Mesothelial cell of epicardium (in vitro differentiated cells): ENCODE measurements at regions not wholly inside any gene's neighbourhood (a gene's known extent, or its start where the extent isn't known, plus 50 kb on each side); places are given as distances from the start of the nearest gene placed in this dataset.

Experiments
- DNase-seq, 2 experiments: peaks; one replicate each; pipeline ENCODE4 v3.0.0; 2021; ENCODE audit warnings: low spot score in 2 of 2; ENCODE audit not compliant: unreplicated experiment in 2 of 2
- H3K27ac Mint-ChIP-seq: 2 replicates; pipeline ENCODE4 v1.8.0; 2021; ENCODE audit warnings: mixed read lengths
- H3K27me3 Mint-ChIP-seq: 2 replicates; pipeline ENCODE4 v1.8.0; 2021; ENCODE audit warnings: low read depth, mixed read lengths
- H3K36me3 Mint-ChIP-seq: 2 replicates; pipeline ENCODE4 v1.8.0; 2021; ENCODE audit warnings: mixed read lengths
- H3K4me1 Mint-ChIP-seq: 2 replicates; pipeline ENCODE4 v1.8.0; 2021; ENCODE audit warnings: mixed read lengths
- H3K4me3 Mint-ChIP-seq: 2 replicates; pipeline ENCODE4 v1.8.0; 2021; ENCODE audit warnings: mild to moderate bottlenecking, moderate library complexity, mixed read lengths
- H3K9me3 Mint-ChIP-seq: 2 replicates; pipeline ENCODE4 v1.8.0; 2021; ENCODE audit warnings: mixed read lengths
- CTCF ChIP-seq: fragments of 200-600 bp; sonication (generic); IDR thresholded peaks from one replicate; pipeline ENCODE4 v1.5.0; 2021; ENCODE audit warnings: antibody characterized with exemption; ENCODE audit not compliant: unreplicated experiment

DNA sequence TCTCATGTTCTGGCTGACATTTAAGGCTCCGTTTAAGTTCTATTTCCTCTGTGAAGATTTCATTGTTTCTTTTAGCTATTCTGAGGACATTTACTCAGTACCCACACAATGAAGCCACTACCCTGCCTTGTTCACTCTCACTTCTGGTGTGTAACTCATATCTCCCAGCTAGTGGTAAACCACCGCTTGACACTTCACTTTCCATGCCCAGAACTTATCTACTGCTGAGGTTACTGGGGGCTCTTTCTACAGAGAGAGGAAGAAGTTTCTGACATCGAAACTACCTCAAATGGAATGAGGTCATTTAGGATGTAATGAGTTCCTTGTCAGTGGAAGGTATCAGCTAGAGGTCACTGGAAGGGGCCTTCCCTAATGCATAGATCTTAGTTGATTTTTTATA is 501.5 kb downstream of the DMAC1 start:
- H3K36me3 Mint-ChIP-seq, result no peaks in the 10 kb centered on the region
- no peaks in the 10 kb centered on the region for H3K4me1 Mint-ChIP-seq
- no peak for TF ChIP-seq CTCF
- H3K9me3 Mint-ChIP-seq, result peaks cover 7% of the 10 kb centered on the region
- DNase-seq, result no peak
- no peak overlapping the region for H3K4me3 Mint-ChIP-seq
- H3K27ac Mint-ChIP-seq, result no peak overlapping the region
- peaks cover 1% of the 10 kb centered on the region for H3K27me3 Mint-ChIP-seq

DNA sequence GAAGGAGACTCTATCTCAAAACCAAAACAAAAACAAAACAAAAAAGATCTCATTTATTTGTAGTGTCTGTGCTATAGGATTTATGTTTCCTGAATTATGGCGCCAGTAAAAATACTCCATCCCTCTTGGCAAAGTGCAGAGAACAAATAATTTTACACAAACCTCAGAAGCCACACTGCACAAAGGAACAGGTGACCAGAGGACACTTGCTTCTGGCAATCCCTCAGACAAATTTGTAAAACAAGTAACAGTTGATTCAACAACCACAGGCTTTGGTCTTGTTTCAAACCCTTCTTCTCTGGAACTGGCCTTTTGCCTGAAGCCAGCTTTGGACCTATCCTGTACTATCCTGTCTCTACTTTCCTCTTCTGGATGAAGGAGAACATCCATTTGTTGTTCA is 502.1 kb downstream of the DMAC1 start:
- Mint-ChIP-seq H3K4me1 (no peaks in the 10 kb centered on the region), H3K27ac (no peak overlapping the region), H3K27me3 (peaks cover 1% of the 10 kb centered on the region), H3K4me3 (no peak overlapping the region), H3K36me3 (no peaks in the 10 kb centered on the region), H3K9me3 (peaks cover 7% of the 10 kb centered on the region)
- no peak for TF ChIP-seq CTCF
- DNase-seq, result no peak

GRCh38 chr9:7293091-7293490 is 506.5 kb downstream of the DMAC1 start:
- no peaks in the 10 kb centered on the region for H3K4me1 Mint-ChIP-seq
- no peak overlapping the region for H3K4me3 Mint-ChIP-seq
- H3K36me3 Mint-ChIP-seq, result no peaks in the 10 kb centered on the region
- no peak for TF ChIP-seq CTCF
- peaks cover 7% of the 10 kb centered on the region for H3K9me3 Mint-ChIP-seq
- peaks cover 1% of the 10 kb centered on the region for H3K27me3 Mint-ChIP-seq
- H3K27ac Mint-ChIP-seq, result no peak overlapping the region
- no peak for DNase-seq

DNA sequence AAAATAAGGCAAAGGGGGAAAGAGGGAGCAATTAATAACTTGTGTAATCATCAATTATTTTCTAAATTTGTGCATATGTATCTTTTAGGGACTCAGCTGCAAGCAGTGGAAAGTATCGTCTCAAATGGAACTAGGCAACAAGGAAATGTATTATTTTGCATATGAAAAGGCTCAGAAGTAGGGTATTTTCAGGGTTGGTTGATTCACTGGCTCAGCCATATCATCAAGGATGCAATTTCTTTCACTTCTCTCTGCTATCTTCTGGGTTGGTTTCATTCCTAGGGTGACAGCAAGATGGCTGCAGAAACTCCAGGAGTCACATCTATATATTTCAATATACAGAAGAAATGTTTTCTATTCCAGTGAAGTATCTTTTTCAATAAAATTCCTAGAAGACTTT is 509.8 kb downstream of the DMAC1 start:
- H3K9me3 Mint-ChIP-seq, result no peaks in the 10 kb centered on the region
- no peak for TF ChIP-seq CTCF
- no peak overlapping the region for H3K27ac Mint-ChIP-seq
- no peak overlapping the region for H3K4me3 Mint-ChIP-seq
- no peaks in the 10 kb centered on the region for H3K36me3 Mint-ChIP-seq
- no peaks in the 10 kb centered on the region for H3K4me1 Mint-ChIP-seq
- DNase-seq, result no peak
- peaks cover 6% of the 10 kb centered on the region for H3K27me3 Mint-ChIP-seq

DNA sequence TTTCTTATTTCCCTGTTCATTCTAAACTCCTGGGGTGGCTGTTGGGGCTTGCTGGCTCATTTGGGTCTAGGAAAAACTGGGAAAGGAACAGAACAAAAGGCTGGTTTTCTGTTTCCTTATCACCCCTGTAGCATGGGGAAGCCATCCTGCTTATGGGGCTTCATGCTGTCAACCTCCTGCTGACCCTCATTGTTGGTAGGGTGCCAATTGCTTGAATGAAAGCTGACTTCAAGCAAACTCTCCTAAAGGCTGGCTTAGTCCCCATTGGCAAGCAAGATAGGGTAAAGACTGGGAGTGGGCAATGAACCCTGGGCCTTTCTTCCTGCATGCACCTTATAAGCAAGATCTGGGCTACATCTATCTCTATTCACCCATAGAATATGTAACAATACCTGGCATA is 511.6 kb downstream of the DMAC1 start:
- H3K27me3 Mint-ChIP-seq, result peaks cover 6% of the 10 kb centered on the region
- TF ChIP-seq CTCF, result no peak
- no peak overlapping the region for H3K27ac Mint-ChIP-seq
- H3K9me3 Mint-ChIP-seq, result no peaks in the 10 kb centered on the region
- no peaks in the 10 kb centered on the region for H3K4me1 Mint-ChIP-seq
- H3K36me3 Mint-ChIP-seq, result no peaks in the 10 kb centered on the region
- no peak for DNase-seq
- no peak overlapping the region for H3K4me3 Mint-ChIP-seq

GRCh38 chr9:7287065-7287464 is 512.5 kb downstream of the DMAC1 start:
- Mint-ChIP-seq H3K4me3 (no peak overlapping the region), H3K9me3 (peaks cover 5% of the 10 kb centered on the region), H3K4me1 (no peaks in the 10 kb centered on the region), H3K36me3 (no peaks in the 10 kb centered on the region), H3K27ac (no peak overlapping the region), H3K27me3 (peaks cover 6% of the 10 kb centered on the region)
- TF ChIP-seq CTCF, result no peak
- no peak for DNase-seq
